Loucy (cell line): ENCODE measurements at regions not wholly inside any gene's neighbourhood (a gene's known extent, or its start where the extent isn't known, plus 50 kb on each side); places are given as distances from the start of the nearest gene placed in this dataset.

Experiments
- CTCF ChIP-seq: fragments of 200-600 bp; sonication (generic); conservative IDR thresholded peaks from 2 replicates; pipeline ENCODE4 v1.5.1; 2014; ENCODE audit warnings: mild to moderate bottlenecking, antibody characterized with exemption, low read length
- EZH2phosphoT487 ChIP-seq: fragments of 200-600 bp; IDR thresholded peaks from 2 replicates; pipeline ENCODE4 v1.6.1; 2018; ENCODE audit warnings: antibody characterized with exemption, mild to moderate bottlenecking, moderate library complexity, borderline replicate concordance

- TF ChIP-seq CTCF, result no peak
- TF ChIP-seq EZH2phosphoT487, result no peak
Measured at GRCh38 chr18:39843546-39843945, 2111.5 kb upstream of the PIK3C3 start.
